A549 (cell line): ENCODE measurements at regions not wholly inside any gene's neighbourhood (a gene's known extent, or its start where the extent isn't known, plus 50 kb on each side); places are given as distances from the start of the nearest gene placed in this dataset.

Source experiments
- ATAC-seq, 2 experiments: fragments of 200-7000 bp in 1 of 2; fragments of >200 bp in 1 of 2; cut with Nextera tagmentation in 1 of 2; cut with Tn5 transposase in 1 of 2; 3 replicates each; pipeline versions ENCODE4 v1.8.0 to v1.9.1; 2018 to 2020; ENCODE audit warnings: mild to moderate bottlenecking in 1 of 2, moderate library complexity in 1 of 2
- CTCF ChIA-PET: fragments of 300-600 bp; sonication (Branson Sonifier 250); formaldehyde crosslinking; extraction: SDS; loops from one replicate; lab custom pipeline; 2021; ENCODE audit warnings: antibody characterized with exemption, inconsistent platforms; lab: Yijun Ruan, JAX
- POLR2A ChIA-PET: fragments of 350-600 bp; formaldehyde crosslinking; extraction: SDS; loops from one replicate; lab custom pipeline; 2021; ENCODE audit warnings: antibody characterized with exemption, inconsistent platforms; lab: Yijun Ruan, JAX
- DNase-seq, 2 experiments: peaks; one replicate each; pipeline versions ENCODE4 v3.0.0 to v3.0.0-alpha.2; 2011 to 2016; ENCODE audit warnings: low read depth in 1 of 2, low spot score in 1 of 2
- FAIRE-seq: peaks from 2 replicates; lab custom pipeline; 2011; peaks lifted over from hg19 to GRCh38; lab: Jason Lieb, UNC
- H3K27ac ChIP-seq, 2 experiments: fragments of >200 bp; sonication (Bioruptor Twin); formaldehyde crosslinking; 3 replicates each; pipeline ENCODE4 v1.5.1; 2016 to 2017
- H3K4me1 ChIP-seq: fragments of >200 bp; sonication (Bioruptor Twin); formaldehyde crosslinking; 3 replicates; pipeline ENCODE4 v1.6.1; 2016
- H3K4me2 ChIP-seq: fragments of >200 bp; sonication (Bioruptor Twin); formaldehyde crosslinking; 3 replicates; pipeline ENCODE4 v1.6.1; 2016
- H3K4me3 ChIP-seq: fragments of >200 bp; sonication (Bioruptor Twin); formaldehyde crosslinking; 3 replicates; pipeline ENCODE4 v1.5.1; 2016
- H3K9me3 ChIP-seq: fragments of >200 bp; sonication (Bioruptor Twin); formaldehyde crosslinking; 3 replicates; pipeline ENCODE4 v1.6.1; 2016
- CBX2 ChIP-seq: fragments of 200-600 bp; sonication (generic); IDR thresholded peaks from 2 replicates; pipeline ENCODE4 v1.6.1; 2016; ENCODE audit warnings: low read depth, mild to moderate bottlenecking, borderline replicate concordance
- CBX8 ChIP-seq: fragments of 200-600 bp; sonication (generic); IDR thresholded peaks from 2 replicates; pipeline ENCODE4 v1.6.1; 2016
- CEBPB ChIP-seq, 2 experiments: fragments of >200 bp in 1 of 2; sonication (Bioruptor Twin) in 1 of 2; formaldehyde crosslinking in 1 of 2; IDR thresholded peaks; 2 replicates each; pipeline ENCODE4 v1.6.1; 2012 to 2016
- CHD2 ChIP-seq: fragments of 150-350 bp; IDR thresholded peaks from 2 replicates; pipeline ENCODE4 v1.6.1; 2014; ENCODE audit warnings: low read length; ENCODE audit not compliant: partially characterized antibody
- CHD4 ChIP-seq: fragments of 200-600 bp; sonication (generic); IDR thresholded peaks from 2 replicates; pipeline ENCODE4 v1.6.1; 2016; ENCODE audit warnings: antibody characterized with exemption, mild to moderate bottlenecking, borderline replicate concordance
- EHMT2 ChIP-seq: fragments of 200-600 bp; sonication (generic); IDR thresholded peaks from 2 replicates; pipeline ENCODE4 v1.6.1; 2016; ENCODE audit warnings: antibody characterized with exemption, low read depth, mild to moderate bottlenecking, moderate library complexity
- EP300 ChIP-seq, 2 experiments: fragments of >200 bp; sonication (Bioruptor Twin); formaldehyde crosslinking; IDR thresholded peaks; 2 replicates in 1 of 2; 3 replicates in 1 of 2; pipeline ENCODE4 v1.6.1; 2016 to 2017
- FOSB ChIP-seq: fragments of 250-450 bp; sonication (Bioruptor Pico); IDR thresholded peaks from 2 replicates; pipeline ENCODE4 v1.5.0; 2020; ENCODE audit warnings: mild to moderate bottlenecking, moderate library complexity
- FOXS1 ChIP-seq: fragments of 250-450 bp; sonication (Bioruptor Pico); IDR thresholded peaks from 2 replicates; pipeline ENCODE4 v1.5.0; 2020; ENCODE audit warnings: mild to moderate bottlenecking, moderate library complexity
- HDAC2 ChIP-seq: fragments of 200-600 bp; sonication (generic); IDR thresholded peaks from 2 replicates; pipeline ENCODE4 v1.6.1; 2016
- MAFK ChIP-seq: fragments of 450-650 bp; IDR thresholded peaks from 2 replicates; pipeline ENCODE4 v1.6.1; 2014; ENCODE audit not compliant: partially characterized antibody
- MAZ ChIP-seq: fragments of 150-350 bp; IDR thresholded peaks from 2 replicates; pipeline ENCODE4 v1.6.1; 2014; ENCODE audit warnings: antibody characterized with exemption, low read depth, low read length, borderline replicate concordance
- NFE2L2 ChIP-seq: fragments of 150-350 bp; conservative IDR thresholded peaks from 2 replicates; pipeline ENCODE4 v1.6.1; 2014; ENCODE audit warnings: low read length
- NR3C1 ChIP-seq: fragments of >200 bp; sonication (Bioruptor Twin); formaldehyde crosslinking; IDR thresholded peaks from 3 replicates; pipeline ENCODE4 v1.6.1; 2017
- PHF8 ChIP-seq: fragments of 200-600 bp; sonication (generic); IDR thresholded peaks from 2 replicates; pipeline ENCODE4 v1.6.1; 2016; ENCODE audit warnings: low read depth, mild to moderate bottlenecking, antibody characterized with exemption, moderate library complexity, borderline replicate concordance
- POLR2AphosphoS2 ChIP-seq: conservative IDR thresholded peaks from 2 replicates; pipeline ENCODE4 v1.6.1; 2012; ENCODE audit warnings: low read length, improper control_type of control experiment, inconsistent platforms
- RFX5 ChIP-seq: fragments of 450-650 bp; IDR thresholded peaks from 2 replicates; pipeline ENCODE4 v1.7.1; 2014; ENCODE audit warnings: antibody characterized with exemption, mild to moderate bottlenecking, moderate library complexity
- SMC3 ChIP-seq: fragments of >200 bp; sonication (Bioruptor Twin); formaldehyde crosslinking; IDR thresholded peaks from 3 replicates; pipeline ENCODE4 v1.6.1; 2018; ENCODE audit warnings: inconsistent platforms
- TP53 ChIP-seq: fragments of 250-450 bp; sonication (Bioruptor Pico); IDR thresholded peaks from 2 replicates; pipeline ENCODE4 v1.5.0; 2021; ENCODE audit warnings: mild to moderate bottlenecking, moderate library complexity
- ZFP36 ChIP-seq: fragments of 450-650 bp; IDR thresholded peaks from 2 replicates; pipeline ENCODE4 v1.6.1; 2014; ENCODE audit warnings: borderline replicate concordance; ENCODE audit not compliant: partially characterized antibody
- ZNF302 ChIP-seq: fragments of 250-450 bp; sonication (Bioruptor Pico); IDR thresholded peaks from 2 replicates; pipeline ENCODE4 v1.9.0; 2021; ENCODE audit warnings: inconsistent platforms, mild to moderate bottlenecking, moderate library complexity
- ZSCAN20 ChIP-seq: fragments of 250-450 bp; sonication (Bioruptor Pico); IDR thresholded peaks from 2 replicates; pipeline ENCODE4 v1.8.0; 2022; ENCODE audit warnings: mild to moderate bottlenecking, moderate library complexity
- WGBS: methylation state at CpG from one replicate; pipeline ENCODE4 v1.1.6; 2017; ENCODE audit errors: missing lambda C conversion rate; 5-methylcytosine and 5-hydroxymethylcytosine counted together
- TF ChIP-seq, protein P1 (sequence below): fragments of 250-450 bp; sonication (Bioruptor Pico); IDR thresholded peaks from 2 replicates; pipeline ENCODE4 v1.5.0; 2020; ENCODE audit warnings: low read depth, mild to moderate bottlenecking, moderate library complexity
- TF ChIP-seq, protein P2 (sequence below): IDR thresholded peaks from 2 replicates; pipeline ENCODE4 v1.6.1; 2012
- TF ChIP-seq, protein P3 (sequence below): IDR thresholded peaks from 2 replicates; pipeline ENCODE4 v1.6.1; 2012

DNA sequence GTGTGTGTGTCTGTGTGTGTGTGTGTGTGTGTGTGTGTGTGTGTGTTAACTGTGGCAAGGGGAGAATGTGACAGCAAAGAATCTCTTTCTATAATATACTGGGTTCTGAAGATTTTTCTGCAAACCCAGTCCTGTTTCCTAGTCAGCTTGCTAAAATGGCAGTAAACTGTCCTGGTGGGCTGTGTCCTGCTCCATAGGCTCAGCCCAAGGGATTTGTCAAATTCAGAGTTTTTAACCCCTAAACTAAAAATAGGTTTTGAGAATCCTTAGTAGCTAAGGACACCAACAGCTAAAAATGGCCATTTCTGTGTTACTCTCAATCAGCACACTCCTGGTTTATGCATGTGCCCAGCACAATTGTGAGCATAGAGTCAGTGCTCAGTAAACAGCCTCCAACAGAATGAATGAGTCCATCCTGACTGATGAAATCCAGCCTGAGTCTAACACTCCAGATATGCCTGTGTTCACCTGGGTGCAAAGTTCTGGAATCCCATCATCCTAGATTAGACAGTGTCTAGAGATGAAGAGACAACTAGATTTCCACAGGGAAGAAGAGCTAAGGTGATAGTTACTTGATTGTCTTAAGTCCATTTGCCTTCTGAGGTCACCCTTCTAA, 192.6 kb downstream of the TTC6 start:
- POLR2A ChIA-PET = no interaction called here
- FAIRE-seq = no peak
- CTCF ChIA-PET = no interaction called here

DNA sequence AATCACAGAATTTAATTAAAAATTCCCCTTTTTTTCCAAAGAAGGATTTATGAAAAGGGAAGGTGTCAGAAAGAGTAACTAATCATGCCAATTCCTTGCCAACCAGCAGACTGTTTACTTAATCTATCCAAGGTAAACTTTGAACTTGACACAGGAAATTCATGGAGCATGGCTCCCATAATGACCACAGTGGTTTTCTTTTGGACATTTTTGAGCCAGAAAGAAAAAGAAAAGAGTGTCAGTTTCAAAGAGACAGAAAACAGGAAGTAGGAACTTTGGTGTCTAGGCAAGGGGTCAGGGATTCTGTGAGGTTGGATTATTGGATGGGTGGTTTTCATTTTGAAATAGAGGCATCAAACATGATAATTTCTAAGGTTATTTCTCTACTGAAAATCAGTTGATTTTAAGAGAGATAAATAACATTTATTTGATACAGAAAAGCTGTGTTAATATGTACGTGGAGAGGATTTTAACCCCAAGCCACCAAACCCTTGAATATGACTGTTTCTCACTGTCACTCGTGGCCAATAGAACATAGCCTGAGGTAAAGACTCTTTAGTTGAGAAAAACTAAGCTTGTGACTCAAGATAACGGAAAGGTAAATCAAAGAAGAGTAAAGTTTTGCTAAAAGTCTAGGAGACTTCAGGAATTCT, 196.1 kb downstream of the TTC6 start:
- Histone ChIP-seq H3K27ac (no peak overlapping the region), H3K9me3 (no peaks in the 10 kb centered on the region), H3K4me3 (no peak overlapping the region), H3K4me1 (no peaks in the 10 kb centered on the region), H3K4me2 (no peak overlapping the region)
- DNase-seq = no peak
- POLR2A ChIA-PET = no interaction called here
- TF ChIP-seq ZFP36 (no peak), RFX5 (no peak), NFE2L2 (no peak), CBX2 (no peak), ZNF302 (no peak), HDAC2 (no peak), MAZ (no peak), FOXS1 (CRISPR knock-in tag) (no peak), CBX8 (no peak), EHMT2 (no peak)
- TF ChIP-seq, protein P1, sequence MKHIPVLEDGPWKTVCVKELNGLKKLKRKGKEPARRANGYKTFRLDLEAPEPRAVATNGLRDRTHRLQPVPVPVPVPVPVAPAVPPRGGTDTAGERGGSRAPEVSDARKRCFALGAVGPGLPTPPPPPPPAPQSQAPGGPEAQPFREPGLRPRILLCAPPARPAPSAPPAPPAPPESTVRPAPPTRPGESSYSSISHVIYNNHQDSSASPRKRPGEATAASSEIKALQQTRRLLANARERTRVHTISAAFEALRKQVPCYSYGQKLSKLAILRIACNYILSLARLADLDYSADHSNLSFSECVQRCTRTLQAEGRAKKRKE (CRISPR knock-in tag) = no peak
- FAIRE-seq = no peak
- WGBS = 61% methylated on average over 3 of the region's 3 CpGs
- CTCF ChIA-PET = no interaction called here
- ATAC-seq = no peak

More for the DNA sequence above, 192.6 kb downstream of the TTC6 start:
- H3K4me3 ChIP-seq = no peak overlapping the region
- H3K9me3 ChIP-seq = no peaks in the 10 kb centered on the region
- no peak overlapping the region for H3K27ac ChIP-seq
- no peak for DNase-seq
- no peak for TF ChIP-seq CHD4
- TF ChIP-seq, protein P2, sequence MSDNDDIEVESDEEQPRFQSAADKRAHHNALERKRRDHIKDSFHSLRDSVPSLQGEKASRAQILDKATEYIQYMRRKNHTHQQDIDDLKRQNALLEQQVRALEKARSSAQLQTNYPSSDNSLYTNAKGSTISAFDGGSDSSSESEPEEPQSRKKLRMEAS = no peak
- TF ChIP-seq SMC3 = no peak
- no peak for TF ChIP-seq PHF8
- TF ChIP-seq MAFK = no peak
- TF ChIP-seq CEBPB (IDR thresholded peaks at IDR 0.05) = no peak
- TF ChIP-seq POLR2AphosphoS2 = no peak
- TF ChIP-seq, protein P3, sequence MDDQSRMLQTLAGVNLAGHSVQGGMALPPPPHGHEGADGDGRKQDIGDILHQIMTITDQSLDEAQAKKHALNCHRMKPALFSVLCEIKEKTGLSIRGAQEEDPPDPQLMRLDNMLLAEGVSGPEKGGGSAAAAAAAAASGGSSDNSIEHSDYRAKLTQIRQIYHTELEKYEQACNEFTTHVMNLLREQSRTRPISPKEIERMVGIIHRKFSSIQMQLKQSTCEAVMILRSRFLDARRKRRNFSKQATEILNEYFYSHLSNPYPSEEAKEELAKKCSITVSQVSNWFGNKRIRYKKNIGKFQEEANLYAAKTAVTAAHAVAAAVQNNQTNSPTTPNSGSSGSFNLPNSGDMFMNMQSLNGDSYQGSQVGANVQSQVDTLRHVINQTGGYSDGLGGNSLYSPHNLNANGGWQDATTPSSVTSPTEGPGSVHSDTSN = no peak
- no peak for TF ChIP-seq EP300 (IDR thresholded peaks at IDR 0.05)
- no peak for TF ChIP-seq ZSCAN20
- TF ChIP-seq NR3C1 = no peak
- no peak for TF ChIP-seq FOXS1 (CRISPR knock-in tag)
- TF ChIP-seq CHD2 = no peak
- no peak for TF ChIP-seq ZFP36
- TF ChIP-seq, protein P1 (CRISPR knock-in tag) = no peak
- no peak for TF ChIP-seq TP53 (CRISPR knock-in tag)
- no peak for TF ChIP-seq FOSB (CRISPR knock-in tag)
- no peak for TF ChIP-seq CBX8
- no peak for ATAC-seq
- H3K4me2 ChIP-seq = no peak overlapping the region
- H3K4me1 ChIP-seq = no peaks in the 10 kb centered on the region
